HuH-7 (cell line): ENCODE measurements at regions not wholly inside any gene's neighbourhood (a gene's known extent, or its start where the extent isn't known, plus 50 kb on each side); places are given as distances from the start of the nearest gene placed in this dataset.

Experiments used
- DNase-seq: peaks from one replicate; pipeline ENCODE4 v3.0.0; 2011; ENCODE audit warnings: low spot score

GRCh38 chr3:150165396-150166094 lies 194.8 kb upstream of the PFN2 start:
- no peak for DNase-seq

- no peak for DNase-seq
Measured at GRCh38 chr3:150161011-150161410, 190.3 kb upstream of the PFN2 start.

- no peak for DNase-seq
Measured at GRCh38 chr3:150158943-150159625, 188.4 kb upstream of the PFN2 start.

- no peak for DNase-seq
Measured at GRCh38 chr3:150152567-150152966, 181.9 kb upstream of the PFN2 start.

GRCh38 chr3:150150633-150151032 lies 179.9 kb upstream of the PFN2 start:
- no peak for DNase-seq

- no peak for DNase-seq
Measured at GRCh38 chr3:150149651-150150051, 179.0 kb upstream of the PFN2 start.

GRCh38 chr3:150148227-150148626 lies 177.5 kb upstream of the PFN2 start:
- no peak for DNase-seq

- DNase-seq, result no peak
Measured at GRCh38 chr3:150147776-150148175, 177.1 kb upstream of the PFN2 start.

- no peak for DNase-seq
Measured at GRCh38 chr3:150146991-150147761, 176.5 kb upstream of the PFN2 start.

- DNase-seq, result no peak
Measured at GRCh38 chr3:150145659-150146058, 175.0 kb upstream of the PFN2 start.

GRCh38 chr3:150144191-150144708 lies 173.6 kb upstream of the PFN2 start:
- no peak for DNase-seq

- DNase-seq, result no peak
Measured at GRCh38 chr3:150142936-150143335, 172.2 kb upstream of the PFN2 start.

- no peak for DNase-seq
Measured at GRCh38 chr3:150141790-150142326, 171.2 kb upstream of the PFN2 start.

- DNase-seq, result no peak
Measured at GRCh38 chr3:150140614-150141321, 170.1 kb upstream of the PFN2 start.

- DNase-seq, result no peak
Measured at GRCh38 chr3:150138824-150139223, 168.1 kb upstream of the PFN2 start.

- DNase-seq, result no peak
Measured at GRCh38 chr3:150136242-150136641, 165.5 kb upstream of the PFN2 start.

- no peak for DNase-seq
Measured at GRCh38 chr3:150135287-150135721, 164.6 kb upstream of the PFN2 start.

GRCh38 chr3:150133293-150133692 lies 162.6 kb upstream of the PFN2 start:
- no peak for DNase-seq

GRCh38 chr3:150132101-150132749 lies 161.5 kb upstream of the PFN2 start:
- DNase-seq, result no peak

- no peak for DNase-seq
Measured at GRCh38 chr3:150131663-150132062, 161.0 kb upstream of the PFN2 start.

- no peak for DNase-seq
Measured at GRCh38 chr3:150130404-150131100, 159.9 kb upstream of the PFN2 start.
